UCSD-AML1 (cell line): ENCODE measurements at regions not wholly inside any gene's neighbourhood (a gene's known extent, or its start where the extent isn't known, plus 50 kb on each side); places are given as distances from the start of the nearest gene placed in this dataset.

ENCODE experiments used
- DNase-seq: peaks from one replicate; lab custom pipeline; 2025; ENCODE audit not compliant: unreplicated experiment; lab: John Stamatoyannopoulos, UW

DNA sequence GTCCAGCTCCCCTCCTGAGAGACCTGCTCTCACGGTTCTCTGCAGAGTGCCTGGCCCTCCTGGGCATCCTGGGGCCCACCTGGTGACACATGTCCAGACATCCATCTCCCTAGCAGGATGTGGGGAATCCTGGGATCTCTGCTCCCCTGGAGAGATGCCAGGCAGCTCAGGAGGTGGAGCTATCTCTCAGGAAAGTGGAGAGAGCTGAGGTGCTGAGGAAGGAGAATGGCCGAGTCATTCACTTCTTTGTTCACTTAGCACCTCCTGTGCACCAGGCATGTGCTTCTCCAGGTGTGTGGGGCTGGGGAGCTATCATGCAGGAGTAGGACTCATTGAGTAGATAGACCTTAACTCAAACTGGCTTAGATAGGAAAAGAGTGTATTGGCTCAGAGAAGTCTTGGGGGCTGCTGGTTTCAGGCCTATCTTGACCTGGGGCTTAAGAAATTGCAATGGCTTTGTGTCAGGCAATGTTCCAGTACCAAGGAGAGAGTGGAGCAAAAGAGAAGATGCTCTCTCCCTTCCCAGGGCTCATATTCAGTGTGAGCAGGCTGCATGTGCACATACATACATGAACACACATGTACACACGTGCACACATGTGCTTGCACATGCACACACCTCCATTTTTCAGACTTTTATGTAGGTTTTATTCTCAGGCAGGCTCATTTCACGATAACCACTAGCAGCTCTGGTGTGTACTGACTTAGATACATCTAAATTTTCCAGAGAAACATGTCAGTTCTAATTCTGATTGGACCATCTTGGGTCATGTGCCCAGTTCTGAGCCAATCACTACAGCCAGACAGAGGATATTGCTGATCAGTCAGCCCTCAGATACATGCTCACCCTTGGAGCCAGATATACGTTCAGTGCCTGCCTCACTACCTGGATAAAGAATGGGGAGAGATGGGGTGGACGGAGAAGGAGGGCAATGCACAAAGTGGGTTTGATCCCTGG lies 437.6 kb downstream of the PTPRU start:
- DNase-seq, result no peak

DNA sequence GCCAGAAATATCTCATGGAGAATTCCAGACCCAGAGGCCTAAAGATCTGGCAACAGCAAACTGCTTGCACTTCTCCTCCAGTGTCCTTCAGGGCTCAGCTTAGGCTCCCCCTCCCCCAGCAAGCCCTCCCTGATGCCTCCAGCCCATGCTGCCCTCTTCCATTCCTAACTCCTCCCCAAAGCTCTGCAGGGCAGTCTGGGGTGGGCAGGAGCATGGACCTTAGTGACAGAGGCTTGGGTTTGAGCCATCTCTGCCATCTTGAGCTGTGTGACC lies 436.8 kb downstream of the PTPRU start:
- DNase-seq, result no peak

DNA sequence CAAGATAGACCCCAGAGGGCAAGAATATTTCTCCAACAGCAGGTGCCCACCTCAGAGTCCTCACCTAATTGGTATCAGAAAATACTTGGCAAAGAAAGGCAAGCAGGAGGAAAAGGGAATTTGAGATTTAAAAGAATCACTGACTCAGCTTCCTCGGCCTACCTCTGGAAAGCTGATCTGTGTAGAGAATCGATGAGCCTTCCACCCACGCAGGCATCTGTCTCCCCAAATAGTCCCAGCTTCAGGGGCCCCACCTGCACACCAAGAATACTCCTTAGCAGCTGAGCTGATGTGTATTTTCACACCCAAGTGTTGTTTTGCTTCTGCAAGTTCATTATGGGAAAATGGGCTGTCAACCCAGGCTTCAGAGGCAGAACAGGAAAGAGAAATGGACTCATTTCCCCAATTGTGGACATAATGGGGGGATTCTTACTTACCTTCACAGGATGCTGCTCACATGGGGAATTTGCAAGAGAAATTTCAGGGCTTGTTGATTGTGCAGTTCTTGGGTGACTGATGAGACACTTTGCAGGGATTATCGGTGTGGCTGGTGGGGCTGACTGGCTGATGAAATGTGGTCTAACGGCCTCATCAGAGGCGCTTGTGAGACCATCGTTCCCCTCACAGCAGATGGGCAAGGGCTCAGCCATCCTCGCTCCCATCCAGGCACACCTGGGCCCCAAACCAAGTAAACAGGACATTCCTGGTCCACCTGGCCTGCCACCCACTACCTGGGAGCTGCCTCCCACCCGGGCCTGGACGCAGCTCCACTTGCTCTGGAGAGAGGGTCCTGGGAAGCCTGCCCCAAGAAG lies 436.3 kb downstream of the PTPRU start:
- no peak for DNase-seq

DNA sequence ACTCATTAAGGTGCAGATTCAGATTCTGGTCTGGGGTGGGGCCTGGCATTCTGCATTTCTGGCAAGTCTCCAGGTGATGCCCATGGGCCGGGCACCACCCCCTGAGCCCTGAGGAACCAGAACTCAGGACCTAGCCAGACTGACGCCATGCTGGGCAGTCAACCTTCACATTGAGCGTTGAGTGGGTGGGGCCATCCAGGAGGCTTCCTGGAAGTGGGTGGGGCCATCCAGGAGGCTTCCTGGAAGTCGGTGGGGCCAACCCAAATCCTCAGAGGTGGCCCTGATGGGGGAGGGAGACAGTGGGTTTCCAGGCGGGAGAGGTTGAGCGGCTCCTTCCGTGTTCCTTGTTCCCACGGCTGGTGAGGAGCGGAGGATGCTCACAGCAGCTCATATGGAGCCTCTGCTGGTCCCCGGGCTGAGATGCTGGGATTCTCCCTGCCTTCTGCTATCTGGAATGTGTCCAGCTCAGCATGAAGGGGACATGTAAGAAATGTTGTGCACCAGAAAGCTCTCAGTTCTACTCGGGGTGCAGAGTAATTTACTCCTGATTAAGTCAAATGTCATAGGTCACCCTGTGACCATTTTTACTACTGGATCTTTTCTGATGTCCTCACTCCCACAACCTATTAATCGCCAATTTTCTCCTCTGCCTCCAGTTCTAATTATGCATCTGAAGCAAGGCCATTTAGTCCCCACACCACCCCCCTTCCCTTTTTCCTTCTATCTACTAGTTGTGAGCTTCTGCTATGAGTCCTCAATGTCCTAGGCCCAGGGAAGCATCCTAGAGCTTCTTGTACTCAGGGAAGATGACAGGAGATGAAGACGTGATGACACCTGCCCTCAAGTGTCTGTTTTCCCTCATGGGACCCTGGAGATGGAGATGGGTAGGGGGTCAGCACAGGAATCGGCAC lies 435.4 kb downstream of the PTPRU start:
- no peak for DNase-seq

DNA sequence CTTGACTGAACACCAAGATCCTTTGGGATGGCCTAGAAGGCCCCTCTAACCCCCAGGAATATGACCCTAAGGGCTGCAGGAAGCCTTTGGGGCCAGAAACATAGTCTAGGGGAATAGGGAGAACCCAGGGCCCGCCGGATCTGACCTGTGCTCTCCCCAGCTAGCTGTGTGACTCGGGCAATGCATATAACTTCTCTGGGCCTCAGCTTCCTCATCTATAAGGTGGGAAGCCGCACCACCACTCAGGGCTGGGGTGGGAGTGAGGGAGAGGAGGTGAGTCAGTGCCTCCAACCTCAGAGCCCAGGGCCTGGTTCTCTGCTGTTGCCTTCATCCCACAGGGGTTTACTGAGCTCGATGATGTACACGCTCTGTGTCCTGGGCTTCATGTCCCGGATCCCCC lies 434.4 kb downstream of the PTPRU start:
- no peak for DNase-seq

DNA sequence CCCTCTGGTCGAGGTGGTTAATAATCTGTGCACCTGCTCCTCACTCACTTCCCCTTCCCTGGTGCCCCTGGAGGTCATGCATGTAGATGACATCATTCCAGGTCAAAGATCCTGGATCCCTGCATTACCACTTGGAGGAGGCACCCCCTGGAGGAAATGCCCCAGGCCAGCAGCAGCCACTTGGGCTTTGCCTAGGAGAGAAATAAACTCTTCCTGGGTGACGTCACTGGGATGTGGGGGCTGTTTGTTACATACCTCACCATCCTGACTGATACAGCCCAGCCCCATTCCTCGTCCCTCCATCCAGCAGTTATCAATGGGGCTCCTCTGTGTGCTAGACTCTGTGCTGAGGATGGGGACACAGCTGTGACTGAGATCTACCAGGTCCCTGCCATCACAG lies 433.6 kb downstream of the PTPRU start:
- DNase-seq, result no peak

DNA sequence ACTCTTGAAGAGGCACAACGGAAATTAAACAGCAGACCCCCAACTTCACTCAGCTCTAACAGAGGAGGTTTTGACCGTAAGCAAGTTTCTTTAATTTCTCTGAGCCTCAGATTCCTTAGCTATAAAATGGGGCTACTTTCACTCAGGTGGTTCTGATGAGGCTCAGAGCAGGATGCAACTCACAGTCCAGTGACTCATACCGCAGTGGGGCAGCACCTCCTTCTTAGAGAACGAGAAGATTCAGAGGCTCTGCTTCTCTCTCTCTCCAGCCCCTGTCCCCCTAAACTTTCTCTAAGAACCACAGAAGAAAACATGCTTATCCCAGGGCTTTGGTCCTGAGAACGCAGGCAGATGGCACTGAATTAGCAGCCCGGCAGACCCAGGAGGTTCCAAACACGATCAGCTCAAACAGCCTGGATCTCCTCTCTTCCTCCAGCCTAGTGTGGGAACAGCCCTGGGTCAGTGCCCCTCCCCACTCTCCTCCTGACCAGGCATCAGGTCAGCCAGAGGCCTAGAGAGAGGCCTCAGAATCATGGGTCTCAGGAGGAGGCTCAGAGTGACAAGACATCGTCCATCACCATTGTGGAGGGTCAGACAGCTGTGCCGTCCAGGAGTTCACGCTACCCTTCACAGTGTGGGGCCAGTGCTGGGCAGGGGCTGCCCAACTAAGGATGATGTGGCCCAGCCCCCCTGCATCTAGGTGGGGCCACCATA lies 433.0 kb downstream of the PTPRU start:
- DNase-seq, result no peak

DNA sequence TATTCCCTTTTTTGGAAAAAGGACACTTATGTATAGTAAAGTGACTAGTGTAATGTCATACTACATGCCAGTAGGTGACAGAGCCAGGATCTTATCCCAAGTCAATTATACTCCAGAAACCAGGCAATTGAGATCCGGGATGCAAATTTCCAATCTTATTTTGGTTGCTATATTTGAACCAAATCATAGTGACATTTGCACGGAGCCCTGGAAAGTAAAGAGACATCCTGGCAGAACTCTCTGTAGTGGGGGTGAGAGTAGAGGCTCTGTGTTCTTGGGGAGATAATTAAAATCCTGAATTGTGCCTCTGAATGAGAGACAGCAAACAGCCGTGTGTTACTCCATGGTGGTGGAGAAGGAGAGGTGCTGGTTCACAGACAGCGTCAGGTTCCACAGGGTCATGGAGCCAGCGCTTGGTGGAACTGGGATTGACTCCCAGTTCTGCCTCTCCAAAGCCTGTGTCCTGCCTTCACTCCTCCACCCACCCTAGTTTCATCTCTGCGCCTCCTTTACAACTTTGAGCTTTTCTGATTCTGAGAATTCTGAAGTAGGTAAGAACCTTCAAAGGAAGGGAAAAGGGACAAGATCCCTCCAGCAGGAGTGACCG lies 432.3 kb downstream of the PTPRU start:
- no peak for DNase-seq

DNA sequence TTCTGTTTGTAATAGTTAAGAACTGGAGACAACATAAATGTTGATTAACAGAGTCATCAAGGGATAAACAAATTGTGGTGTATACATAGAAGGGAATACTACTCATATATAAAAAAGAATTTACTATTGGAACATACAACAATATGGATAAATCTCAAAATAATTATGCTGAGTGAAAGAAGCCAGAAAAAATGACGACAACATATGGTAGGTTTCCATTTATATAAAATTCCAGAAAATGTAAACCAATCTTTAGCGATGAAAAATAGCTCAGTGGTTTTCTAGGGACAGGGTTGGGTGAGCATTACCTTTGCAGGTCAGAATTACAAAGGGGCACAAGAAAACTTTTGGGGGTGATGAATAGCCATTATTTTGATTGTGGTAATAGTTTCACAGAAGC lies 431.6 kb downstream of the PTPRU start:
- DNase-seq, result no peak

DNA sequence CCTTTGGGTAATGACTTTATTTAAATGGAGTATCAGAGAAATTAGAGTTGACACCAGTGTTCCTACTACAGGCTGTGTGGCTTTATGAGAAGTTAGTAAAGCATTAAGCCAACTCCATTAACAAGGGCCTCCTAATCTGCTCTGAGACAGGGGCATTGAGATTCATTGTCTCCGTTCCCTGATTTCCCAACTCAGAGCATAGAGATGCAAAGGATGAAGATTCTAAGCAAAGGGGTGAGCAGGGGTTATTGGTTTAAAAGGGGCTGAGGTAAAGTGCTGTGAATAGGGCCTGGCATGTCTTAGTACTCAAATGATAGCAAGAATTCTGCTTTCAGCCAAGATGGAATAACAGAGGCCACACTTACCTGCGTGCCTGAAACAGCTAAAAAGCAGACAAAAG lies 428.4 kb downstream of the PTPRU start:
- no peak for DNase-seq

DNA sequence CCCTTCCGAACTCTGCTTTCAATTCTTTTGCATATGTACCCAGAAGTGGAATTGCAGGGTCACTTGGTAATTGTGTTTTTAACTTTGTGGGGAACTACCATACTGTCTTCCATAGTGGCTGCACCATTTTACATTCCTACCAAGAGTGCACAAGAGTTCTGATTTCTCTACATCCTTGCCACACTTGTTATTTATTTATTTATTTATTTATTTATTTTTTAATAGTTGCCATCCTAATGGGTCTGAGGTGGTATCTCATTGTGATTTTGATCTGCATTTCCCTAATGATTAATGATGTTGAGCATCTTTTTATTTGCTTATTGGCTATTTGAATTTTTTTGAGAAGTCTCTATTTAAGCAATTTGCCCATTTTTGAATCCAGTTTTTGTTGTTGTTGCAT lies 422.4 kb downstream of the PTPRU start:
- no peak for DNase-seq

DNA sequence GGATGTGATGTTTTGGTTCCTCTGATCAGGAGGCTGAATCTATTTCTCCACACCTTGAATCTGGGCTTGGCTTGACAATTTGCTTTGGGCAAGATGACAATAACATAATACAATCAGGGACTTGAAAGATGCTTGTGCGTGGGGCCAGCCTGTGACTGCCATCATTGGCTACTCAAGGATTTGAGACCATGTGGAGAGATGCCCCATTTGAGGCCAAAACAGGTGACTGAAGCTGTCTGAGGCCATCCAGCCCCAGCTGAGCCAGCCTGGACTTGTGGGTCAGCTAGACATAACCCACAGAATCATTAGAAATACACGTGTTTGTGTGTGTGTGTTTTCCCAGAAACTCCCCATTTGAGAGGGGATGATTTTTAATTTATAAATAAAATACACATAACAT lies 421.5 kb downstream of the PTPRU start:
- DNase-seq, result no peak

DNA sequence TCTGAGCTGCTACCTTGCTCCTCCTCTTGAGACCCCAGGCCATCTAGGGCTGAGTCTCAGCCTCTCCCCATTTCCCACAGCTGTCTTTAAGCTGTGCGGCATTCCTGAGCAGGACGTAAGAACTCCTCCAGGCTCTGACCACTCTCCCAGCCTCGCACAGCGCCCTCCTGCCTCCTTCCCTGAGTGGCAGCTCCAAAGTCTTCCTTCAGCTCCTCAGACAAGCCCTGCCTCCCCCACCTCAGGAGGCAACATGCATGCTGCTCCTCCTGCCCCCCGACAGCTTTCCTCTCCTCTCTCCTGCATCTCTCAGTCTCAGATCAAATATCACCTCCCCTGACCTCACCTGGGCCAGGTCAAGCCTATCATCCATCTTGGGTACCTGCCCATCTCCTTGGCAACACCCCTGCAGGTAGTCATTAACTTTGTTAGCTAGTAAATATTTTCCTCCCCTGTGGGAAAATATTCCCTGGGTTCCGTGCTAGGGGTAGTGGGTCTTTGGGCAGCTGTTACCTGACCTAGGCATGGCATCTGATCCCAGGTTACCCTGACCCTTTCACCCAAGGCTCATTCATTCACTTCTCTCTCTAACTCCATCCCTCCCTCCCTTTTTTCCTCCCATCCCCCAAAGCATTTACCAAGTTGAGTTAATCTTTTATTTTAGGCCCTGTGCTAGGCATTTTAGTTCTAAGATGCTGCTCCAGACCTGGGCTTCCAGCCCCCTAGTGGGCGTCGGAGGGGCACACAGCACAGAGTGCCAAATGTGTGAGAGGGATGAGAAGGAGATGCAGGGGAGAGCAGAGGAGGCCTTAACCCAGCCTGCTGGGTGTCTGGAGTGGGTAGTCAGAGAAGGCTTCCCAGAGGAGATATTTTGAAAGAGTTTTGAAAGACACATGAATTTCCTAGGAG lies 419.9 kb downstream of the PTPRU start:
- no peak for DNase-seq

DNA sequence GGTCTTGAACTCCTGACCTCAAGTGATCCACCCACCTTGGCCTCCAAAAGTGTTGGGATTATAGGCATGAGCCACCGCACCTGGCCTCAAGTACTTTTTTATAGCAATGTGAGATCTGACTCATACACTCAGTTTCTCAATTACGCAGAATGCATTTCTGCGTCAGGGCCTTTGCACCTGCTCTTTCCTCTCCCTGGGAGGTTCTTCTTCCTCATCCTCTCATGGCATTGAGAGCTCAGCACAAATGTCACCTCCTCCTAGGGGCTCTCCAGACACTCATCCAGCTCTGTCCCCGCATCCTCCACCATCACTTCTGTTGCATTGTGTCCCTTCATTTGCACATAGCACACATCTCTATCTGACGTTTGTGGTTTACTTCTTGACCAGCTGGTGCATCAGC lies 418.8 kb downstream of the PTPRU start:
- DNase-seq, result no peak

DNA sequence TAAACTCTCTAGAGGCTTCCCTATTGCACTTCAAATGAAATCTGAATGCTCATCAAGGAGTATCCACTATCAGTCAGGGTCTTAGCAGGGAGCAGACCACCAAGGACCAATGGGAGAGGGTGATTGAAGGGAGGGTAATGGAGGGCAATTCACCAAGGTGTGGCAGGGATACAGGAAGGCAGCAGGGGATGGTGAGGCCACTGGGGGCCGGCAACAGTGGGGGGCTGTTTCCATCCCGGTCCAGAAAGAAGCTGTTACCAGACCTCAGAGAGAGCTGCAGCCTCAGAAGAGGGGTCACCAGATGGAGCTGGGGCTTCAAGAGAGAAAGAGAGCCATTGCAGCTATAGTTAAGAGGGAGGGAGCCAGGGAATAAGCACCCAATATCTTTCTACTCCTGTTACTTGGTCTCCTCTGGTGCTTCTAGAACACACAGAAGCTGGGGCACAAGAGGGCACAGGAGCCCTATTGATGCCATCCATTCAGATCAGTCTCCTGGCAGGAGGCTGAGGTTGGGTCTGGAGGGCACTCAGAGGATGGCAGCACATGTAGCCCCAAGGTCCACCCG lies 417.6 kb downstream of the PTPRU start:
- no peak for DNase-seq

DNA sequence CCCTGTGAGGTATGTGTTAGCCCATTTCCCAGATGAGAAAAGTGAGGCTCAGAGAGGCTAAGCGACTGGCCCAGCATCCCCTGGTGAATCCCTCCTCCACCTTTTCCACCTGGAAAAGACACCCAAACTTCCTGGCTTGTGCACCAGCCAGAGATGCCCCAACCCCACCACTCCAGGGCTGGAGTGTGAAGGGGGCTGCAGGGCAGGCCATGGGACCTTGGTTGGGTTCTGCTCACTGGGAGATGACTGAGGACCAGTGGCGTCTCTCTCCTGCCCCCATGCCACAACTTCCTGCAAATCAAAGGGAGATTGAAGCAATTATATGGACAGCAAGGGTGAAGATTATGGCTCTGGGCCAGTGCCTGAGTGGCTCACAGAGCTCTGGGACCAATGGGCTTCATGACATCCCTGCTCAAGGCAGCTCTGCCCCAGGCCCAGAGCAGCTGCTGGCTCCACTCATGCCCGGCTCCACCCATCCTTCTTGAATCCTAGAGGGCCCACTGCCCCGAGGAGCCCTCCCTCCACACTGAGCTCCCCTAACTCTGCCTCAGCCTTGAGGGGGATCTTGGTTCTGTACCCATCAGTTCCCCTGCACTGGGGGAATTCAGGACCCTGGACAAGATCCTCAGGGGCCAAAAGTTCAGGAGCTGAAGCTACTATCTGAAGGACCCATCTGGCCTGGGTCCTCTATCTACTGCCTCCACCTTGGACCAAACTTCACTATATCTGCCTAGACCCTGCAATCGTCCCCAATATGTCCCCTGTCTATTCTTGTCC lies 416.9 kb downstream of the PTPRU start:
- no peak for DNase-seq

DNA sequence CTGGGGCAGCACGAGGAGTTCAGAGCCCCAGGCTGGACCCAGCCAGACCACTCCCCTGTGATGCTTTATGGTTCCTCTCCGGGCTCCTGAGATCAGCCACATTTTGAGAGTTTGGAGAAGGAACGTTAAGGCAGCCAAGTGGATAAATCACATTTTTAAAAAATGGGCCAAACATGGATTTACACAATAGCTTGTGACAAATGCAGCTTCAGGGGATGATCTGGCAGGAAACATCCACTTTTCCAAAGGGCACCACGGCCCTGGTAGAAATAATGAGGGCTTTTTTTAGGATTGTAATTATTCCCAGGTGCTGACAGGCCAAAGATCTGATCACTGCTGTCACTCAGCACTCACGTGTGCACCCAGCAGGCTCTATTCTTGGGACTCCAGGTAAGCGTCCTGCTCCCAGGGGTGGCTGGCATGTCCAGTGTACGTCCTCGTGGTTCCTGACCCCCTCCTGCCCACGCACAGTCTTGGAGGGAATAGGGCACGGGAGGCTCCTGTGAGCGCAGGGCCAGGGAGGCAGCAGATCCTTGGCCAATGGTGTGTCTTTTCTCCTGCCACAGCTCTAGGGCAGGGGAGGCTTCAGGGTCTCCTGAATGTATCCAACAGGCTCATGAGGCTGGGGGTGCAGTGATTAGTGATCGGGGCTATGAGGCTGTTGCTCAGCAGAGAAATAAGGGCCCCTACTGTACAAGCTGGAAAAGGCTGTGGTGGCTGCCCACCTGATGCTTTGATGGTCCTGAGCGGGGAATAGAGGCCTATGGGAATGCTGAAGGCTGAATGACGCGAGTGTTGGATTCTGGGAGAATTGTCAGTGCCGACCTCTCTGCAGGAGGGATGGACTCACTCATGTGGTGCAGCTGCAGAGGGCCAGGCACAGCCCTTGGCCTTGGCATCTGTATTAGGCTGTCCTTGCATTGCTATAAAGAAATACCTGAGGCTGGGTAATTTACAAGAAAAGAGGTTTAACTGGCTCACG lies 415.7 kb downstream of the PTPRU start:
- no peak for DNase-seq
